ENCODE measurements at regions not wholly inside any gene's neighbourhood (a gene's known extent, or its start where the extent isn't known, plus 50 kb on each side); places are given as distances from the start of the nearest gene placed in this dataset.

DNA sequence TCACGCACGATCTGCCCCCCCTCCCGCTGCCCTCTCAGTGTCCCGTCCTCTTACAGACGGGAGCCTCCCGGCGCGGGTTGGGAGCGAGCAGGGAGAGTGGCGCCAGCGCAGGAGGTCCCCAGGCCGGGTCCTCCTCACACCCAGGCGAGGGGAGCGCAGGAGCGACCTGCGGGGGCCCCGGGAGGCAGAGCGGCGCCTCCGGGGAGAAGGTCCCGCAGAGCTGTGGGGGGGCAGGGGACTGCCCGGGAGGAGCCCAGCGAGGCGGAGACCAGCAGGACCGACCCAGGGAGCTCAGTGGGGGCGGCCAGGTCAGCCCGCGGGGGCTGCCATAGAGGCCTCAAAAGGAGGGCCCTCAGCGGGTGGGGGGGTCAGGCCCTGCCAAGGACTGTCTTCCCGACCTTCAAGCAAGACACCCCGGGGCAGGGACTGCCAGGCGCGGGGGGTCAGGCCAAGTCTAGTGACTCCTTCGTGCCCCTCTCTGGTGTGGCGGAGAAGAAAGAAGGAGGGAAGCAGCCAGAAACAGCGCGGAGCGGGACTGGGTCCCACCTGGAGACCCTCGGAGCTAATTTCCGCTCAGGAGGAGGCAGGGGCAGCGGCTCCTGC is 123.3 kb upstream of the ERCC6L2 start:
- Histone ChIP-seq H2BK15ac (ENCODE audit: low read depth, low read length) (no peak overlapping the region), H3K36me3 (ENCODE audit: control insufficient read depth, insufficient read depth, low read length) (no peaks in the 10 kb centered on the region), H2BK5ac (ENCODE audit: low read depth, low read length, poor library complexity, severe bottlenecking) (no peak overlapping the region), H3K4me2 (ENCODE audit: low read depth, low read length) (no peak overlapping the region), H2AK5ac (ENCODE audit: low read depth, low read length) (no peak overlapping the region), H3K4ac (ENCODE audit: low read depth, low read length) (no peak overlapping the region), H3K23ac (ENCODE audit: low read depth, low read length) (no peak overlapping the region), H3K27ac (ENCODE audit: insufficient read depth, low read length) (no peak overlapping the region), H2AFZ (replicated peaks; ENCODE audit: low read length, poor library complexity) (no peak overlapping the region), H2BK120ac (ENCODE audit: low read depth, low read length) (no peak overlapping the region), H3K9me3 (ENCODE audit: control insufficient read depth, insufficient read depth, low read length) (no peaks in the 10 kb centered on the region), H4K91ac (ENCODE audit: insufficient read depth, low read depth, low read length) (no peak overlapping the region), H3K4me3 (ENCODE audit: insufficient read depth, low read depth, low read length) (no peak overlapping the region), H4K20me1 (ENCODE audit: insufficient read depth, low read length) (no peaks in the 10 kb centered on the region), H3K4me1 (ENCODE audit: control insufficient read depth, insufficient read depth, low read length) (peaks cover 4% of the 10 kb centered on the region; the same call in 1 of the 2 replicates), H4K8ac (ENCODE audit: low read depth in 2 of 2, low read length in 2 of 2) (no peak overlapping the region), H2AK9ac (replicated peaks; ENCODE audit: low read depth, low read length, poor library complexity) (no peak overlapping the region), H3K9ac (ENCODE audit: low read depth, low read length) (no peak overlapping the region), H3K56ac (ENCODE audit: extremely low read depth, insufficient read depth, low read length) (no peak overlapping the region), H4K5ac (ENCODE audit: low read depth, low read length) (no peak overlapping the region), H3K9me1 (ENCODE audit: insufficient read depth, low read length) (no peaks in the 10 kb centered on the region; the same call in 1 of the 2 replicates), H3K27me3 (ENCODE audit: control insufficient read depth, insufficient read depth, low read length) (no peaks in the 10 kb centered on the region; the same call in 1 of the 2 replicates), H3K79me1 (ENCODE audit: low read depth in 1 of 2, low read length in 2 of 2) (no peaks in the 10 kb centered on the region), H2BK20ac (ENCODE audit: low read depth, low read length) (no peak overlapping the region), H3K14ac (replicated peaks; ENCODE audit: low read depth, low read length) (no peak overlapping the region), H3K18ac (ENCODE audit: low read depth, low read length) (no peak overlapping the region)
- POLR2A ChIA-PET (ENCODE audit: unreplicated experiment): no interaction called here
- BruUV-seq (replicated peaks): no TSS peak
- in situ Hi-C loops (cut with MboI; ENCODE audit: low sequenced_read_pairs): no loop called here
- dilution Hi-C loops (cut with HindIII; ENCODE audit: low sequenced_read_pairs, unreplicated experiment): no loop called here
- CTCF ChIA-PET: no interaction called here
- TF ChIP-seq RCOR1 (IDR thresholded peaks at IDR 0.05; ENCODE audit: insufficient replicate concordance, low read length) (no peak), MAZ (IDR thresholded peaks at IDR 0.05; ENCODE audit: borderline replicate concordance, low read depth, low read length) (no peak), FOS (IDR thresholded peaks at IDR 0.05; ENCODE audit: low read depth, low read length) (no peak), SMC3 (IDR thresholded peaks at IDR 0.05; ENCODE audit: low read depth, low read length) (no peak), POLR2A (IDR thresholded peaks at IDR 0.05; ENCODE audit: low read depth, low read length) (no peak)
- TF ChIP-seq, protein P1, sequence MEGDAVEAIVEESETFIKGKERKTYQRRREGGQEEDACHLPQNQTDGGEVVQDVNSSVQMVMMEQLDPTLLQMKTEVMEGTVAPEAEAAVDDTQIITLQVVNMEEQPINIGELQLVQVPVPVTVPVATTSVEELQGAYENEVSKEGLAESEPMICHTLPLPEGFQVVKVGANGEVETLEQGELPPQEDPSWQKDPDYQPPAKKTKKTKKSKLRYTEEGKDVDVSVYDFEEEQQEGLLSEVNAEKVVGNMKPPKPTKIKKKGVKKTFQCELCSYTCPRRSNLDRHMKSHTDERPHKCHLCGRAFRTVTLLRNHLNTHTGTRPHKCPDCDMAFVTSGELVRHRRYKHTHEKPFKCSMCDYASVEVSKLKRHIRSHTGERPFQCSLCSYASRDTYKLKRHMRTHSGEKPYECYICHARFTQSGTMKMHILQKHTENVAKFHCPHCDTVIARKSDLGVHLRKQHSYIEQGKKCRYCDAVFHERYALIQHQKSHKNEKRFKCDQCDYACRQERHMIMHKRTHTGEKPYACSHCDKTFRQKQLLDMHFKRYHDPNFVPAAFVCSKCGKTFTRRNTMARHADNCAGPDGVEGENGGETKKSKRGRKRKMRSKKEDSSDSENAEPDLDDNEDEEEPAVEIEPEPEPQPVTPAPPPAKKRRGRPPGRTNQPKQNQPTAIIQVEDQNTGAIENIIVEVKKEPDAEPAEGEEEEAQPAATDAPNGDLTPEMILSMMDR (conservative IDR thresholded peaks at IDR 0.05; ENCODE audit: low read depth, low read length): no peak
- TF ChIP-seq, protein P2, sequence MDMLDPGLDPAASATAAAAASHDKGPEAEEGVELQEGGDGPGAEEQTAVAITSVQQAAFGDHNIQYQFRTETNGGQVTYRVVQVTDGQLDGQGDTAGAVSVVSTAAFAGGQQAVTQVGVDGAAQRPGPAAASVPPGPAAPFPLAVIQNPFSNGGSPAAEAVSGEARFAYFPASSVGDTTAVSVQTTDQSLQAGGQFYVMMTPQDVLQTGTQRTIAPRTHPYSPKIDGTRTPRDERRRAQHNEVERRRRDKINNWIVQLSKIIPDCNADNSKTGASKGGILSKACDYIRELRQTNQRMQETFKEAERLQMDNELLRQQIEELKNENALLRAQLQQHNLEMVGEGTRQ (IDR thresholded peaks at IDR 0.05; ENCODE audit: low read depth, low read length): no peak
- TF ChIP-seq, protein P3, sequence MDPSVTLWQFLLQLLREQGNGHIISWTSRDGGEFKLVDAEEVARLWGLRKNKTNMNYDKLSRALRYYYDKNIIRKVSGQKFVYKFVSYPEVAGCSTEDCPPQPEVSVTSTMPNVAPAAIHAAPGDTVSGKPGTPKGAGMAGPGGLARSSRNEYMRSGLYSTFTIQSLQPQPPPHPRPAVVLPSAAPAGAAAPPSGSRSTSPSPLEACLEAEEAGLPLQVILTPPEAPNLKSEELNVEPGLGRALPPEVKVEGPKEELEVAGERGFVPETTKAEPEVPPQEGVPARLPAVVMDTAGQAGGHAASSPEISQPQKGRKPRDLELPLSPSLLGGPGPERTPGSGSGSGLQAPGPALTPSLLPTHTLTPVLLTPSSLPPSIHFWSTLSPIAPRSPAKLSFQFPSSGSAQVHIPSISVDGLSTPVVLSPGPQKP (IDR thresholded peaks at IDR 0.05; ENCODE audit: borderline replicate concordance, low read depth, low read length): no peak
- 52% methylated on average over 15 of the region's 41 CpGs; no CpG with 5 or more reads in 1 of the 2 experiments for WGBS, 2 experiments (ENCODE audit: extremely low coverage in 2 of 2, insufficient read length in 1 of 2)
- intact Hi-C loops (cut with micrococcal nuclease): no loop called here
- no peak for DNase-seq
- no peak for ATAC-seq (ENCODE audit: low read depth)
